SKM-1 treated with dmso at 0.1 percent for 144 hours (cell line): ENCODE measurements at regions not wholly inside any gene's neighbourhood (a gene's known extent, or its start where the extent isn't known, plus 50 kb on each side); places are given as distances from the start of the nearest gene placed in this dataset.

Source experiments
- DNase-seq: peaks from one replicate; lab custom pipeline; 2025; ENCODE audit not compliant: unreplicated experiment; lab: John Stamatoyannopoulos, UW

- DNase-seq: no peak
Observed at GRCh38 chr4:41388080-41388479, 131.4 kb downstream of the UCHL1 start.

GRCh38 chr4:41389356-41389755, 132.6 kb downstream of the UCHL1 start:
- DNase-seq: no peak

GRCh38 chr4:41390661-41391060, 133.9 kb downstream of the UCHL1 start:
- DNase-seq: no peak

- DNase-seq: no peak
Observed at GRCh38 chr4:41391271-41391670, 134.5 kb downstream of the UCHL1 start.

GRCh38 chr4:41394481-41394894, 137.8 kb downstream of the UCHL1 start:
- DNase-seq: no peak

- no peak for DNase-seq
Observed at GRCh38 chr4:41396214-41396613, 139.5 kb downstream of the UCHL1 start.

GRCh38 chr4:41396869-41397268, 140.1 kb downstream of the UCHL1 start:
- no peak for DNase-seq

GRCh38 chr4:41399231-41399630, 138.7 kb upstream of the LIMCH1 start:
- DNase-seq: no peak

- no peak for DNase-seq
Observed at GRCh38 chr4:41400296-41400695, 137.7 kb upstream of the LIMCH1 start.

- no peak for DNase-seq
Observed at GRCh38 chr4:41405464-41406112, 132.4 kb upstream of the LIMCH1 start.

GRCh38 chr4:41406113-41406516, 131.8 kb upstream of the LIMCH1 start:
- DNase-seq: no peak

- DNase-seq: no peak
Observed at GRCh38 chr4:41408150-41408549, 129.8 kb upstream of the LIMCH1 start.

GRCh38 chr4:41408859-41409593, 128.9 kb upstream of the LIMCH1 start:
- no peak for DNase-seq

GRCh38 chr4:41409594-41409895, 128.4 kb upstream of the LIMCH1 start:
- DNase-seq: no peak

GRCh38 chr4:41410049-41410448, 127.9 kb upstream of the LIMCH1 start:
- no peak for DNase-seq

GRCh38 chr4:41413670-41414411, 124.1 kb upstream of the LIMCH1 start:
- no peak for DNase-seq

GRCh38 chr4:41414412-41414779, 123.6 kb upstream of the LIMCH1 start:
- no peak for DNase-seq

GRCh38 chr4:41418444-41418843, 119.5 kb upstream of the LIMCH1 start:
- DNase-seq: no peak

GRCh38 chr4:41420541-41420940, 117.4 kb upstream of the LIMCH1 start:
- DNase-seq: no peak

GRCh38 chr4:41423117-41423516, 114.8 kb upstream of the LIMCH1 start:
- no peak for DNase-seq

- no peak for DNase-seq
Observed at GRCh38 chr4:41424522-41424921, 113.4 kb upstream of the LIMCH1 start.

- DNase-seq: no peak
Observed at GRCh38 chr4:41425650-41426049, 112.3 kb upstream of the LIMCH1 start.
